Hematopoietic multipotent progenitor cell (in vitro differentiated cells): ENCODE measurements at regions not wholly inside any gene's neighbourhood (a gene's known extent, or its start where the extent isn't known, plus 50 kb on each side); places are given as distances from the start of the nearest gene placed in this dataset.
A peak's percentile ranks its signal among the peaks of the same experiment; 100 is the strongest.

Source experiments
- DNase-seq, 3 donors: peaks; one replicate each; pipeline ENCODE4 v3.0.0-alpha.2; 2011 to 2015; ENCODE audit warnings: low read depth in 2 of 3, low spot score in 2 of 3

- no peak for DNase-seq
Observed at GRCh38 chr5:116702776-116703175, 128.2 kb upstream of the SEMA6A start.

GRCh38 chr5:116699332-116699731, 124.7 kb upstream of the SEMA6A start:
- DNase-seq, result no peak

DNA sequence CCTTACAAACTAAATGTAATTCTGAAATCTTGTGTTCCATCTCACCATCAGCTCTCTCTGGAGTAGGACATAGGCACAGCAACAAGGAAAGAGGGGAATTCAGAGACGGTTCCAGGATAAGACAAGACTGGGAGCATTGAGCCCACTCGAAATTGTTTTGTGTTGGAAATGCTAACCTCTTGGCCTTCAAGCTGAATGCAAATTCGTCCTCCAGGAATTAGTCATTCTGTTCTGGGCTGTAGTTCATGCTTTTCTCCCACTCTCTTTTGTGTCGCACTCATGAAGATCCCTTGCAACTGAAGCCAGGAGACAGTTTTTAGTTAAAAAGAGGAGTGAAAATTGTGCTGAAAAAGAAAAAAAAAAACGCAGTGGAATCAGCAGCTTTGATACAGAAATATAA, 121.7 kb upstream of the SEMA6A start:
- DNase-seq, result no peak

DNA sequence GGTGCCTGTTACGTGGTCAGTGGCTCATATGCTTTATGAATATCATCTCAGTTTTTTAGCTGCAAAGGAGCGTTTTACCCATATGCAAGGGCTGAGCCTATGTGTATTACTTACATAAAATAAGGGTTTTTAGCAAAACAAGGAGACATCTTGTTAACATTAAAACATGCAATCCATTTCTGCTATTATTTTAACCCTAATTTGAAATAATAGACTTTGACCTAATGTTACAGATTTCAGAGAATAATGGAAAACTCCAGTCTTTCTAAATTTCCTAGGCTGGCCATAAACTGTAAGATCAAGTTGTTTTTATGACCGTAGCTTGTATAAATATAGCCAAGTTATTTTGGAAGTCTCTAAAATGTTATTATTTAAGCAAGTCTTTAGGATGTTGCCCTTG, 121.1 kb upstream of the SEMA6A start:
- DNase-seq, result no peak

DNA sequence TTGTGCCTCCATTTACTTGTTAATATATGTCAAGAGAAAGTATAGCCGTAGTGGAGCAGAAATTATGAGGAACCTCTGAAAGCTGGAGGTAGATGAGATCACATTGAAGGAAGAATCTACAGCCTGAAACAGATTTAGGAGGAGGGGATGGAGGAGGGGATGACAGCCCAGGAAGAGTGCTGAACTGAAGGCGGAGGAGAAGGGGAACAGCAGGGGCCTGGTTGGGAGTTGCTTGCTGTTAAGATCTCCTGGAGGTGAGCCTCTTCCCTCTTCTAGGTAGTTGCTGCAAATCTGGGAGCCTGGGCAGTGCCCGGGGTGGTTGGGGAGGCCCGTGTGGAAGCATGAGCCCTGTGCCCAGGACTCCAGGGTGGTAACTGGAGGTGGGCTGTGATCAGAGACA, 111.8 kb upstream of the SEMA6A start:
- DNase-seq, result no peak

- no peak for DNase-seq
Observed at GRCh38 chr5:116685931-116686330, 111.3 kb upstream of the SEMA6A start.

GRCh38 chr5:116685069-116685468, 110.4 kb upstream of the SEMA6A start:
- DNase-seq, result peak in 1 of 3 donors; percentile 3

GRCh38 chr5:116681334-116682013, 106.9 kb upstream of the SEMA6A start:
- DNase-seq, result peak in 2 of 3 donors; percentile 19 to 51

GRCh38 chr5:116675626-116675910, 100.9 kb upstream of the SEMA6A start:
- no peak for DNase-seq

DNA sequence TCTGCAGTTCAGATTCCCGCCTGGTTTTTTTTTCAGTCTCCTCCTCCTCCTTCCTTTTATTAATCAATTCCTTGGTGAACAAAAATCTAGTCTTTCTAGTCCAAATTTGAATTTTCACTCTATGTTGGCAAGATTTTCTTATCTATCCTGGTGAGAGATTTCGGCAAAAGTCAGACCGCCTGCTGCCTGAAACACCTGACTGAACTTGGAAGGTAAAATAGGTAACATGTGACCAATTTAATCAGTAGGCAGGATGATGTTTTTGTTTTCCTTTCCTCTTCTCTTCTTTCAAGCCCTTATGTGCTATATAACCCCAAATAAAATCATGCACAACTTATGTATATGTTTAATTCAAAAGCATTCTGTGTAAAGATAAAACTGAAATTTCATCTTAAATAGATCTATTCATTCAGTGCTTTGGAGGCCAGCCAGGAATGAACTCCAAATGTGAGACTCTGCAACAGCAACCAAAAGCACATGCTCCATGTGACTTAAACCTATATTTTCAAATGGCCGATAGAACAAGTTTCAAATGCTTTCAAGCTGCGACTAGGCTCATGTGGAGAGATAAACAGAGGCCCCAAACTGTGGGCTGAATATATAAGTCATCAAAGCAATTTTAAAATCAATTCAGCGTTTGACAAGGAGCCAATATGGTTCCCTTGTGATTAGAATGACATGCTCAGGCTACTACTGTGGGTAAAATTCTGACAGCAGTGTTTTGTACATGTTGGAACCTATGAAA, 100.4 kb upstream of the SEMA6A start:
- no peak for DNase-seq

DNA sequence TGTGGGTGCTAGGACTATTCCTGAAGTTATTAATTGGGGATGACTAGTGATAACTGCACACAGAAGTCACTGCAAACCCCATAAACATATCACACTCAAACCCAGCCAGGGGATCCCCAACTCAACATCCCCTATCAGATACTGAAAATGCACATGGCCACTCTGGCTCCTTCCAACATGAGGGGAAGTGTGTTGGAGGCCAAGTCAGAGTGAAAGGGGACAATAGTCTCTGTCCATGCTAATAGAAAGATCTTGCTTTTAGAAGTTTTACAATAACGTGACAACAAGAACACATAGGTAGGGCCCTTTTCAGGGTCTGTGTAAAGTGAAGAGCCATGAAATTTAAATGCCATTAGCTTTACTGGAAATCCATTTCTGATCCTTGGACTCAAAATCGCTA, 98.8 kb upstream of the SEMA6A start:
- DNase-seq, result no peak

DNA sequence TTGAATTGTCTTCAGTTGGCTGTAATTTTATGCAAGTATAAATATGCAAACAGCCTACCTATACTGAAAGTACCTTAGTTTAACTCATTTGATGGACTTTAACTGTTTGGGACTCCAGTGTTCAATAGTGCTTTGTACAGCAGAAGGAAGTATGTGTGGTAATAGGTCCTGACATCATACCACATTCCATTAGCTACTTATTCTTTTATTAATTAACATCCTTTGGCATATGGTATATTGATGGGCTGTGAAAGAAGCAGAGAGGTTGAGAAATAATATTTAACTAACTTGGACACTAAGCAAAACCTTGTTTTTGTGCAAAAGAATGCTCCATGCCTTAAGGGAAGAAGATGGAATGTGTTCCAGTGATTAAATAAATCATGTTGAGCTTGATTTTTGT, 97.6 kb upstream of the SEMA6A start:
- DNase-seq, result no peak

DNA sequence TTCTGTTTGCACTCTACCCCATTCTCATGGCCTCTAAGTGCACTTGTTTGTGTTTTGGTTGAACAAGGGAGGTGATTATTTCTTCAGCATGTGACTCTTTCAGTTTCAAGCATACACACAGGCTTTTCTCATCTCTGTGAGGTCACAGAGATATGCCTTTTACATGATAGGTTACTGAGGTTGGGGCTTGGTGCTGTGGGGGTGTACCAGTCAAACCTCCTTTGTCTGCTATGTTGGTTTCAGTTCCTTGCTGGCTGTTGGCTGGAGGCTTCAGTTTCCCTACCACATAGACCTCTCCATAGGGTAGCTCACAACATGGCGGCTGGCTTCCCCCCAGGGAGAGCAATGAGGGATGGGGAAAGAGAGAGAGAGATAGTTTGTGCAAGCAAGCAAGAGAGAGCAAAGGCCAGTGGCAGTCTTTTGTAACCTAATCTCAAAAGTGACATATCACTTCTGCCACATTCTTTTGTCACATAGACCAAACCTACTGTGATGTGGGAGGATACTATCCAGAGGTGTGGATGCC, 96.7 kb upstream of the SEMA6A start:
- no peak for DNase-seq

- DNase-seq, result no peak
Observed at GRCh38 chr5:116669261-116670031, 94.8 kb upstream of the SEMA6A start.

GRCh38 chr5:116668390-116668789, 93.8 kb upstream of the SEMA6A start:
- DNase-seq, result no peak

DNA sequence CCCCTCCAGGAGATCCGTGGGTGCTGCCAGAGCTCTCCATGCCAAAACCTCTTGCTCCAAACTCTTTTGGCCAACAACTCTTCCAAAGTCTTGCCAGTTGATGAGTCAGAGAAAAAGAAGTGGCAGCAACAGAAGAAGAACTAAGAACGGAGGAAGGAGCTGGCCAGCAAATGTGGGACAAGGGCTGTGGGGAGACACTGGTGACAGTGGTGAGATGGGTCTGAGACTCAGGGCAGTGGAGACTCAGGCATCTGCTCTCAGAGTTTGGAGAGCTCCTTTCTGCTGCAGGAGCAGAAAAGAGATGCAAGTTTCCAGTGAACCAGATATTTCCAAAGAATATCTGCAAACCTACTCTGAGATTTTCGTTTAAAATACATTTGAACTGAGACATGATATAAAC, 92.3 kb upstream of the SEMA6A start:
- no peak for DNase-seq

- no peak for DNase-seq
Observed at GRCh38 chr5:116664988-116665387, 90.4 kb upstream of the SEMA6A start.

DNA sequence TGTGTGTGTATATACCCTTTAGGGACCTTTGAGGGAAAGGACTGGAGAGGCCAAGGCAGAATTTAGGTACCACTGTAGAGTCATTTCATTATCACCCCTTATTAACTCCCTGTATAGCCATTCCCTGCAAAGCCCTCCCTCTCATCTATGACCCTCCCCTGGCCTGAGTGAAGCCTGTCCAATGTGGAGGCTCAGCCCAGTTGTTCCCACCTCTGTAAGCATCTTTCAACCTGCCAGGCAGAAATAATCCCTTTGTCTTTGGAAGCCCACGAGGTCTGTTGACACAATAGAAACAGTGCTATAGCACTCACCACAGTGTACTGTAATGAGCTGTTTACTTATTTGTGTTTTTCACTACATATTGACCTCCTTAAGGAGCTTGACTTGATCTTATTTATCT, 88.5 kb upstream of the SEMA6A start:
- DNase-seq, result no peak

GRCh38 chr5:116661419-116661818, 86.8 kb upstream of the SEMA6A start:
- DNase-seq, result no peak

DNA sequence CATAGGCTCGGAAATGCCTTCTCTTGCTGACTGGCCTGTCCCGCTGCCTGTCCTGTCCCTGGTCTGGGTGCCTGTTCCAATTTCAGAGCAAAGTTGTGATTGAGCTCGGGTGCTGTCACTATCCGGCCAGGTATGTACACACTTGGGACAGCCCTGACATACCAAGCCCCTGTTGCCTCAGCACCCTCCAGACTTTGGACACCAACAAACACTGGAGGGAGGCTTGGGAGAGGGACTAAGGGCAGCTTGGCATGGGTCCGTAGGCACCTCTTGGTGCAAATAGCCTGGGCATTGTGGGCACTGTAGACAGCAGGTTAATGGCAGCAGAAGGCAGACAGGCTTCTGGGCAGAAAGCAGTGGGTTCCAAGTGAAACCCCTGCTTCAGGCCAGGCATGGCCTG, 86.3 kb upstream of the SEMA6A start:
- DNase-seq, result no peak

DNA sequence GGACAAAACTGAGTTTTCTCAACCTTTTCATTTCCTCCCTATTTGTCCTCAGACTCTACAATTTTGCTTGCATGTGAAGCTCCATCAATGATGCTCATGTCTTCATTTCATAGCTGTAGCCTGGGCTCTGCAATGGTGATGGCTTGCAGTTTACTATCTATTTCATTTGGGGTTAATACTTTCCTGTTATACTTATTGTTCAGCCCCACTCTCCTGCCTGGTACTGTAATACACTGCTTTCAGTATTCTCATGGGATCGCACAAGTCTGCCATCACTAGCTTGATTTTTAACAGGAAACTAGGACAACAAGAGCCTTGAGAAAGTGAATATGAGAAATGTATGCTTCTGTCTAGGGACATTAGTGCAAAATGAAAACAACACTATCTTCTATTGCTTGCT, 84.2 kb upstream of the SEMA6A start:
- DNase-seq, result no peak

GRCh38 chr5:116658141-116658540, 83.5 kb upstream of the SEMA6A start:
- no peak for DNase-seq
